ENCODE measurements at regions not wholly inside any gene's neighbourhood (a gene's known extent, or its start where the extent isn't known, plus 50 kb on each side); places are given as distances from the start of the nearest gene placed in this dataset.
A peak's percentile ranks its signal among the peaks of the same experiment; 100 is the strongest.

DNA sequence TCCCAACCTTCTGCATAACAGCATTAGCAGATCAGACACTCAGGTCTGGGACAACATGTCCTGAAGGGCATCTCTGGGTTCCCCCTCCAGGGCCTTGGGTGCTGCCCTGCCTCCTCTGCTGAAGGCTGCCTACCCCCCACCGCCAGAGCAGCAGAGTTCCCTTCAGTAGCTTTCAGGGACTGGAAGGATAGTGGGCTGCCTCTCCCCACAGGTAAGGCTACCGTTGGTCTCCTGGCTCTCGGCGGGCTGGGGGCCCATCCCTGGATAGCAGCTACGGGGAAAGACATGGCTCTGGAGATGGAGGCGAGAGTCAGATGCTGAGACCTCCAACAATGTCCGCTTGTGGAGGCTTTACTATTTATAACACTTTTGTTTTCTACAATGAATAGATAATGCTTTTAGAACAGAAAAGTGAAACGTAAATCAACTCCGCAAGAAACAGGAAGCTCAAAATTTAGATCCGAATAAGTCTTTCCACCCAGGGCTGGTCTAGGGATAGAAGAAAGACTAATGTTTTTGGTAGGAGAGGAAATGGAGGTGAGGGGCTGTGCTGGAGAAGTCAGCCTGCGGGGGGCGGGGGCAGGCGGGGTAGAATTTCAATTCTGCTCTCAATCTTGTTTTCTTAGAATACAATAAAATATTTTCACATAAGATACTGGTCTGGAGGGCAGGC lies 58.4 kb downstream of the ARL4C start:
- no peak for DNase-seq

DNA sequence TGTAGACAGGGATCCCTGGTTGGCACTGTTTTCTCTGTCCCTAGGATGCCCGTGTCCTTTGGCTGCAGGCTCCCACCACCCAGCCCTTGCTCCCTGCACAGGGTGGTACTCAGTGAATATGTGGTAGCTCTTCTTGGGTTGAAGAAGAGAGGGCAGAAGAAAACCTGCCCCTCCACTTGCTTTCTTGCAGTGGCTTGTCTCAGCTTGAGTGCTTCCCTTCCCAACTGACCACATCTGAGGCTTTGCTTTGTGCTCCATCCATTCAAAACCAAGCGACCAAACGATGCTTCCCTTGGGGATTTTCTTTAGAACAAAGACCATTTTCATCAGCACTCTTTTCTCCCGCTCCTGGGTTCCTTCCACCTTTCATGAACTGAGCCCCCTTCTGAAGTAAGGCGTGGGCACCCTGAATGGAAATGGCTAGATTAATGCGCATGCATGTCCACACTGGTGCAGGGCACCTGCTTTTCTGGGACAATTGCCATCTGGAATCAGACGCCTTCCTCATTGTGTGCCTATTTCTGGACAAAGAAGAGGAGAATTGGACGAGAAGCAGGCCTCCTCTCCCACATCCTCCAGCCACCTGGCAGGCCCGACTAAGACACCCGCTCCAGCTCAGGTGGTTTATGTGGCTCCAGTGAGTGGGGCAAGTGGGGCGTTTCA lies 59.1 kb downstream of the ARL4C start:
- no peak for DNase-seq

DNA sequence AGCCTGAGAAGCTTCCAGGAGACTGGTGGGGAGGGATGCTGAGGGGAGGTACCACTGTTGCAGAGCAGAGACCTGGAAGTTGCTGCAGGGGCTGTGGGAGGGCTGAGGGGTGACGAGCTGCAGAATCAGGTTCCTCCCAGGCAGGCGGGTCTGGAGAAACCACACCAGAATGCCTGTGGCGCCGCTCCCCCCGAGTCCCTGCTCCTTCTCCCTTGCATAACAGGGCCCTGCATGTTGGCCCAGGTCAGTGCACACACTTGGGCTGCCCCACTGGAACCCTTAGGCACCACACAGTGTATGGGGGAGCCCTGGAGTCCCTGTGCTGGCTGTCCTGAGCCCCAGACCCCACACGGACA lies 60.4 kb downstream of the ARL4C start:
- no peak for DNase-seq

DNA sequence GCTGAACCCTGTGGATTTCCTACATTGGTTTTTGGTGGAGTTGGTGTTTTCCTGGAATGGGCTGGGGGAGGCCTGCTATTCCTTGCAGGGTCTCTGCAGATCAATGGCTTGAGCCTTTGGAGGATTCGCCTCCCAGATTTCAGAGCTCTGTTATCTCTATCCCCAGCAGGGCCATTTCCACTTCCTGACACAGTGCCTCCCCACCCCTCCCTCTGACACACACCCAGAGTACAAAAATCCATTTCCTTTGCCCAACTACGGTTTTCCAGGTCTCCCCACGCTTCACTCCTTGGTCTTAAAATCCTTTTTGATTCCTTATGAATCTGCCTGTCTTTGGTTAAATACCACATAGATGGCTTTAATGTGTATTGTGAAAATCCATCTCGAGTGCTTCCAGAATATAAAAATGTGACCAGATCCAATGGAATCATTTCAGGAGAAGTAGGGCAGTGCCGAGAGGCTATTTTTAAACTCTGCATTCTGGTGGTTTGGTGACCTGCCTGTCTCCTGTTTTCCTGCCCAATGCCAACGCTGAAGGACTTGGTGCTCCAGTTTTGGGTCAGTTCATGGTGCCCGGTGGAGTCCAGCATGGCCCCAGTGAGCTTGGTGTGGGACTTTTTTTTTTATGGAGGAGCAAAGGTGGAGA lies 60.9 kb downstream of the ARL4C start:
- no peak for DNase-seq

DNA sequence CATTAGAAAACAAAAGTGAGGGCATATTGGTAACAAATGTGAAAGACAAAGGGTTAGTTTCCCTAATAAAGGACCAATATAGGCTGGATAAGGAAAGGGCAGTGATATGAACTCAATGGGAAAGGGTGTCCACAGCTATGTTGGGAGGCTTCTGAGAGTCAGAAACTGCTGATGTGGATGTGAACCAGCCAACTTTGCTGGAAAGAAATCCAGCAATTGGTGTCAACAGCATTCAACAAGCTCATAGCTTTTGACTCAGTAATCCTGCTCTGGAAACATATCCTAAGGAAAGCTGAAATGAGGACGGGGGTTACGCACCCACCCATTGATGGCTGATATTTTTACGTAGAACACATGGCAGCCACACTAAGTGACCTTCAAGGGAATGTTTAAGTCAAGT lies 63.7 kb downstream of the ARL4C start:
- DNase-seq, result no peak

DNA sequence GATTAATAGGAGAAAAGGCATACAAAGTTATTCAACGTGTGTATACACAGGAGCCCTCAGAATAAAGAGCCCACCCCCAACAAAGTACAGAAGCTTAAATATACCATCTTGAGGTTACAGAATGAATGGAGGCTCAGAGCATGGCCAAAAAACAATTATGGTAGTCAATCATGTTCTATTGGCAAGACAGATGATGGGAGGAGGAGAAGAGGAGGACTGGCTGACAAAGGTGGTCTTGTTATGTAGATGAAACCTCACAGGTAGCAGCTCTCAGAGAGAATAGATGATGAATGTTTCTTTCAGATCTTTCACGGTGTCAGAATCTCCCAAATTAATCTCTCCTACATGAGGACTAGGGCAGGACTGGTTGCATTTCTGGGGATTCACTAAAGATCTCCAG lies 66.0 kb downstream of the ARL4C start:
- no peak for DNase-seq

DNA sequence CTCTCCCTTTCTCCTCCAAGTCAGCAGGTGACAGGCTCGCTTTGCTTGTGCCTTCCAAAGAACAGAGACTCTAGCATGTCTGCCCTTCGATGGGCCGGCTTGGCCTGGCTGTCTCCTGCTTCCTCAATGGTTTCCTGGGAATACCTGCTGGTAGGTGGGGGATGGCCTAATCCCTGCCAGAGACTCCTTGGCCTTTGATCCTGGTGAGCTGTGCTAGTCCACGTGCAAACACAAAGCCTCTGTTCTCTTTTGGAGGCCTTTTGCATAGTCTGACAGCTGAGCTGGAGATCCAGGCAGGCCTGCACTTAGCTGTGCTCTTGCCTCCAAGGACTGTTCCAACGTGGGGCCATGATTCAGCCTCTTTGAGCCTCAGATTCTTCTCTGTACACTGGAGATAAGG lies 67.6 kb downstream of the ARL4C start:
- no peak for DNase-seq

DNA sequence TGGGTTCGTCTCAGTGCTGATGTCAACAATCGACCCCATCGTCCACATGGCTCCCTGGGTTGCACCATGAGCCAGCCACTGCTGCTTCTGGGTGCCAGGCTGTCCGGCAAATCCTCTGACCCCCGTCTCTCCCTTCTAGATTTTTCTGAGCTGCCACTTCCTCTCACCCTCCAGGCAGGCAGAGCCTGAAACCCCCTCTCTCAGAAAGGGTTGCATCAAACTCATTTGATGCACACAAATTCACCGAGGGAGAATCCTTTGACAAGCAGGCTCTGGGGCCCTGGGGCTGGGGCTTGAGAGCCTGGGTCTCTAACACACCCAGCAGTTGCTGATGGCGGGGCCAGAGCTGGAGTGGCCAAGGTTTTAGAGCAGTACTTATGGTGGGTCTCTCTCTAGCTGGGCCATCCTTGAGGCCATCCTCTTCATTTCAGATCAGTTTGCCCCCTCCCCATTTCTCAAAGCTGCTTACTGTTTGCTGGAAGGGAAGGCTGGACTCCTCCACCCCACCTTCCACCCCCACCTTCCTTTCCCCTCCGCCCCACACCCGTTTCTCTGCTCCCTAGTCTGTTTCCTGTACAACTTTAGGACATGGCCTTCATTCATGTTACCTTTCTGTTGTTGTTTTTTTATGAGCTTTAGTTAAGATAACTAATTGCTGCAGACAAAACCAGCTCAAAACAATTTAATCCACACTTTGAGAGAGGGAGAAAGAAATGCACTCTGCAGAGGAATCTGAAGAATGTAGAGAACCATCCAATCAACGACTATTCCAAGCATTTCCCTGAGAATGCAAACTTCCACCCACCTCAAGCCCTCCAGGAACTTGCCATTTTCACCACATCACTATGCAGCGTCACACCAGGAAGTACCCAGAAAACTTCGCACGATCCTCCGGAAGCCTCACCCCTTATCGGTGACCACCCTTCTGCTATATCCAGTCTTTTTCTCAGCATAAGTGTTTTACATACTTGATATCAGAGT lies 69.5 kb downstream of the ARL4C start:
- DNase-seq, result peak; percentile 35

DNA sequence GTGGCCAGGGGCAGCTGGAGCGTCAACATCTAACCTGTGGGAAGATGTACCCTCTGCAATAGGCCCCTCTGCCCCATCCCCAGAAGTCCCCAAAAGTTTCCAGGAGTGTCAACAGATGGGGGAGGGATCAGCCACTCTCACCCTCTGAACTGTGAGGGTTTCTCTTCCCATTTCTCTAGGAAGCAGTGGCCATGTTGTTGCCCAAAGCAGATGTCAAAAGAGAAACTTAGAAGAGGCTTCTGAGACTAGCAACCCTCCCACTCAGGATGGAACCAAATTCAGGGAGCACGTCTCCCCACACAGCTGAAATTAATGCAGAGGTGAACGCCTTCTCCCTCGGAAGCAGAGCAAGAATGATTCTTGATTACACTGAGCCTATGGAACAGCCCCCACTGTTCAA lies 70.3 kb downstream of the ARL4C start:
- no peak for DNase-seq

DNA sequence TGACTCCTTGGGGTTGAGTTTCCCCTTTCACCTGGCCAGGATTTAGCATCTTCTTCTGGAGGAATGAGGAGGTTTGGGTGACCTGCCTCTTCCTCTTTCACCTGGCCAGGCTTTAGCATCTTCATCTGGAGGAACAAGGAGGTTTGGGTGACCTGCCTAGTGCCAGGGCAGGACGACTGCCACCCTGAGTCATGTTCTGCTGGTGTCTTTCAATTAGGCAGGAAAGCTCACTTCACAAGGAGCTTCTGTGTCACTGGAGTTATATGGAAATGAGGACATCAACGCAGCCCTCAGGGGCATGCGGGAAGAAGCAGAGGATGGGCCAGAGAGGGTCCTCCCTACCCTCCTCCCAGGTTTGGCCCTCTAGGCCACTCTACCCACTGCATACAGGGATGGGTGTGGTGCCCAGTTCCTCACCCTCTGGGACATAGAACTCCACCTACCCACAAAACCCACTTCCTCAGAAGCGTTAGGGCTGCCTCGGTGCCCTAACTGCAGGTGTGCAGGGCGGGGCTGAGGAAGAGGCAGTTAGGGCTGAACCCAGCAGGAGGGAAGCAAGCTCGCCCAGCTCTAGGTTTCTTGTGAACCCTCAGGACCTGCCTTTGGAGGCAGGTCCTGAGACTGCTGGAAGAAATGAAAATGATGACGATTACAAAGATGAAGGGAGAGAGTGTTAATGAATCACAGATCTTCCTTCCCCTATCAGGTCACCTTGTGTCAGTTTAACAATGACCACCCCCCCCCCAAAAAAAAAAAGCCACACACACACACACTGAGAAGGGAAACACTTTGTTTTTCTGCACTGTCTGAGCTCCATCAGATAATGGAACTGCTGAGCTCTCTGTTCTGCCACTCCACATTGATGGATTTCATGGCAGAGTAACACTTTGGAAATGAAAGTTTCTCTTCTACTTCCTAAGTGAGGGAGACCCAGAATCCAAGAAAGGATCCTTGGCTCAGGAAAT lies 71.0 kb downstream of the ARL4C start:
- DNase-seq, result peak; percentile 94

DNA sequence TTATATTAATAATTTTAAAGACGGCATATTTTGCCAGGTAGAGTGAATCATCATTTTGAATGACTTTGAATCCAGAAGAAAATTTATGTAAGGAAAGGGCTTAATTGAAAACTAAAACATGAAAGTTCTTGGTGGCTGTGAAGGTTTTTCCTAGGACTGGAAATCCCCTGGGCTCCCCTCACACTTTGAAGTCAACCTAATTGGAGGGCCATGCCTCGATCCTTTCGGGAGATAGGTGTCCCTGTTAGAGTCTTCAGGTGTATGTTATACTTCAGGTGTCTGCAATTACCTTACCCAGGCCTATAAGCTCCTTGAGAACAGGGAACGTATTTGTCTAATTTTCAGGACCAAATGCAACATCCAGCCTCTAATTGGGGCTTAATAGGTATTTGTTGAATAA lies 73.0 kb downstream of the ARL4C start:
- DNase-seq, result no peak

DNA sequence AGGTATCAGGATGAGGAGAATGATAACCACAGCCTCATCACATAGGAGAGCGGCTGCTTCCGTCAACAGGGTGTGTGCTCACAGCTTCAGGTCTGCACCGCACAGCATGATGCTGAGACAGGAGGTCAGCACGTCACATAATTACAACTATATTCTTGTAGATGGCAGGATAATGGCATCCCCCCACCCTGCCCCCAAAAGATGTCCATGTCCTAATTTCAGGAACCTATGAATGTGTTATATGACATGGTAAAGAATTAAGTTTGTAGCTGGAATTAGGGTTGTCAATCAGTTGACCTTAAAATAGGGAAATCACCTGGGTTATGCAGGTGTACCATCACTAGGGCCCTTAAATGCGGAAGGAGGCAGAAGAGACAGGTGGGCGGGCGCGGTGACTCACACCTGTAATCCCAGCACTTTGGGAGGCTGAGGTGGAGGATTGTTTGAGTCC lies 73.9 kb downstream of the ARL4C start:
- peak; percentile 86 for DNase-seq

DNA sequence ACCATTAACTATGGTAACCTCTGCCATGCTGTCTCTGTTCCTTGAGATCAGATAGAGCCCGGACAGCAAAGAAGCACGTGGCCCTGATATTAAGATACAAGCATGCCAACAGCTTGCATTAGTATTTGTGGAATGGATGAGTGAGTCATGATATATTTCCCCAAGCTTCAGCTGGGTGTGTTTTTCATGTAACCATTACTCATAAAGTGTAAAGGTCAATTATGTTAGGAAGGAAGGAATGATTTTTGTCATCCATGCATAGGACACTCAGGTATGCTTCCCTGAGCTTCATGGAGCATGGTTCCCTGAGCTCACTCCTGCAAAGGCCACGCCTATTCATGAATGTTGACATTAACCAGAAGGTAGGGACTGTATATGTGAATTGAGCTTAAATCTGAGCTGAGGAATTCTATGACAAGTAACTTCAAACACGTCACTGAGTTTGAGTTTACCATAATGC lies 74.6 kb downstream of the ARL4C start:
- no peak for DNase-seq

DNA sequence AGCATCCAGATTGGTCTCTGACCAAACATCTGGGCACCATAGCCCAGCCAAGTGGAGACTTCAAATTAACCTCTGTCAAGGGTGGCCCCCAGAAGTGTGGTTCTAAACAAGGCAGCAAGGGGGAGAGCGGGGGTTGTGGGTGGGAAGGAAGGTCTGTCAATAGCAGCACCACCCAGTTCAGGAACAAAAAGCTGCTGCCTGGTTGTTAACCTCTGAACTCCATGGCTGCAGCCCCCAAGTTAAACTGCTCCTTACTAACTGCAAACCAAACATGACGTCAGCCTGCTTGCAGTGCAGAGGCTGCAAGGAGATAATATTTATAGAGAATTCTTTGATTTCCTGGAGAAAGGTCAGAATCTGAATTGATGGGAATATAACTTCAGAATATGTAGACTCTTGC lies 76.5 kb downstream of the ARL4C start:
- no peak for DNase-seq

DNA sequence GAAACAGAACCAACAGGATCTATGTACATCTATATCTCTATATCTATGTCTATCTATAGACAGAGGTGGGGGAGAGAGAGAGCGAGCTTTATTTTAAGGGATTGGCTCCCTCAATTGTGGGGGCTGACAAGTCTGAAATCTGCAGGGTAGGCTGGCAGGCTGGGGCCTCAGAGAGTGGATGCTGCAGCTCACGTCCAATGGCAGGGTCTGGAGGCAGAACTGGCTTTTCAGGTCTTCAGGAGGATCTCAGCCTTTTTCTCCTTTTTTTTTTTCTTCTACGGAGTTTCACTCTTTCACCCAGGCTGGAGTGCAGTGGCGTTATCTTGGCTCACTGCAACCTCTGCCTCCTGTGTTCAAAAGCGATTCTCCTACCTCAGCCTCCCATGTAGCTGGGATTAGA lies 77.2 kb downstream of the ARL4C start:
- no peak for DNase-seq

DNA sequence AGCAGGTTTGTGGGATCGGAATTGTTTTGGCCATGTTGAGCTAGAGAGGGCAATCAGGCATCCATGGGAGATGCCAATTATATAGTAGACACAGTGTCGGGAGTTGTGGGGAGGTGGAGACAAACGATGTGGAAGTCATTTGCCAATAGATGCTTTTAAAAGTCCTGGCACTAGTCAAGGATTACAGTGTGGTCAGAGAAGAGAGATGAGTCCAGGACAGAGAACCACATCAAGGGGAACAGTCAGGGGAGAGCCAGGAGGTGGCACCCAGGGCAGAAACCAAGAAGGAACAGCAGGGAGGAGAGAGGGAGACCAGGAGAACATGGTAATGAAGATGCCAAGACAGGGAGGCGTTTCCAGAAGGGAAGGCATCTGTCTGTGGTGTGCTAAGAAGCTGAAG lies 81.2 kb downstream of the ARL4C start:
- DNase-seq, result no peak

DNA sequence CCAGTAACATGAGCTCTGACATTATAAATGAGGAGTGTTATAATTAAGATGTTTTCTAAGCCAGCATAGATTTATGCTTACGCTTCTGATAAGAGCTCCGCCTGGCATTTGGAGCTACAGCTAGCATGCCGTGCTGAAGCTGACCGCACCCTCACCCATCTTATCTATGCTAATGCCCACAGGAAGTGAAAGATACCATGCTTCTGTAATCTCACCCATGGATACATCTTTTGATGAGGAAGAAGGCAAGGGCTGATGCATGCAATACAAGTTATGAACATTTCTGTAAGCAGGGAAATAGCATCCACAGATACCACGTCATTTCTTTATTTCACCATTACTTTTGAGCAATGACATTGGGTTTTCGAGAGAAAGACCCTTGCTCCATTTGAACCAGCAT lies 82.3 kb downstream of the ARL4C start:
- no peak for DNase-seq

DNA sequence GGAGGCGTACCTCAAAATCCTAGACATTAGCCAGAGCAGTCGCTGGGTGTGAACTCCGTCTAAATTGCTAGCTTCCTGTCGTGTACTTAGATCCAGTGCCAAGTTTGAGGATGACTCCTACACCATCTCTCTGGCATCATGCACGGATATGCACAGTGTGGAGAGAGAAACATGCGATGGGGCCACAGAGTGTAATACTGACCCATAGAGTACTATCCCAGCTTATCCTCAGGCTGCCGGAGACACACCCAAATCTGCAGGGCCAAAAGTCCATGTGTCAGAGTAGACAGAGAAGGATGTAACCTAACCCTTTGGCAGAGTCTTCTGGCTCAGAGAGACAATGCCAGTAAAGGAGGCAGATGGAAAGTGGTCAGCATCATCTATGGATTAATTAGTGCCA lies 84.2 kb downstream of the ARL4C start:
- no peak for DNase-seq

DNA sequence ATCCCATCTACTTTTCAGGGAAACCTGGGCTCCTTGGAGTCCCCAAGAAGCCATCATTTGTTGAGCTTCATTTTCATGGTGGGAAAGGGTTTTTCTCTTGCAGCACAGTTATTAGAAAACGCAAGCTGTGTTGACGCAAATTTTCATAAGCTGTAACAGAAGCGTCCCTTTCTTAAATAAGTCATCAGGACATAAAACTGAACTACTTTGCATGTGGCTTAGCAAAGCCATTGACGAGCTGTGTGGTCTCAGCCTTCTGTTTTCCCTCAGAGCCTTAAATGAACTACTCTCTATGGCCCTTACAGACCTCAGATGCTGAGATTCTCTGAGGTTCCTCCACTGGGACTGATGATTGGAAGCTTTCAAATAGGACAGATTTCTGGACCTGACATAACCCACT lies 85.1 kb downstream of the ARL4C start:
- DNase-seq, result no peak

DNA sequence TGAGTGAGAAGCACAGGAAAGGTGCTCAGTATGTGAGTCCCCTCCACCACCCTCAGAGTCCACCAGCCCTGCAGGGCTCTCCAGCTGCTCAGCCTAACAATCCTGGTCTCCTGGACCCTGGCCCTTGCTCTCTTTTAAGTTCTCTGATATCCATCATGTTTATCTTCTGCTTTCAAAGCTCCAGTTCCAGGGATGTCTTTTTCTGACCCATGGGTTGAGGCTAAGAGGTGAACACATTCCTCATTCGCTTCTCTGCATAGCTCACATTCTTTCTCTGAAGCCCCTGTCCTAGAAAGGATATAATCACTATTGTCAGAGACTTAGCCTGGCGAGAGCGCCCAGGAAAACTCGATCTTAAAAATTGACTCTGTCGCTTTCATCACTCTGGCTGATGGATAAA lies 86.4 kb downstream of the ARL4C start:
- no peak for DNase-seq

DNA sequence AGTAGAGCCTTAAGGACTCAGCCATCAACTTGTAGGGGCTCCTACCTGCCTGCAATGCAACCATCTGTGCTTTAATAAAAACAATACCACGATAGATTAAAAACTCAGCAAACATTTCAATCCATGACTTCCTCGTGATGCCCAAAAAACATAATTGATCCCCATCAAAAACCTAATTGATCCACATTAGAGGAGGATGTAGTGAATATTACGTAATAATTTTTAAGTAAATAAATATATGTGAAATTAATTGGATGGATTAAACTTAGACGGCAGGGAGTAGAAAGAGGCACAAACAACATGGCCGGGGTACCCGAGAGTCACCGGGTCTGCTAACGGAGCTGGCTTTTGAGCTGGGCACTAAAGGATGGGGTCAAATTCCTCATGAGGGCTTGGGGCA lies 87.3 kb downstream of the ARL4C start:
- DNase-seq, result no peak

DNA sequence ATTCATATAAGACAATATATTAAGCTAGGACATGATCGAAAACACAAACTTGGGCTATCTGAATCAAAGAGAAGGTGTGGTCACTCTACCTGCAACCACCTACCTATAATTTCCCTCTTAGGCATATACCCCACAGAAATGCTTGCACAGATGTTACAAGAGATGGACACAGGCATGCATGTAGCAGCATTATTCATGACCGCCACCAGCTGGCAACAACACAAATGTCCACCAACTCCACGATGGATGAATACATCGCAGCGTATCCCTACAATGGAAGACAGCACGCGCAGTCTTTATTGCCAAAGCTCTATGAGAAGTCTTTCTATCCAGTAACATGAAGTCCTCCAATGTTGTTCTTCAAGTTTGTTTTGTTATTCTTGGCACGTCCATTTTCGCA lies 90.8 kb downstream of the ARL4C start:
- DNase-seq, result no peak

Measured in central memory CD4-positive, alpha-beta T cell (primary cell).